Epidermal melanocyte (primary cell): ENCODE measurements at regions not wholly inside any gene's neighbourhood (a gene's known extent, or its start where the extent isn't known, plus 50 kb on each side); places are given as distances from the start of the nearest gene placed in this dataset.
"Not testable (repeated sequence)": the region's sequence is repeated elsewhere in the genome, so short reads cannot be mapped to it uniquely, and the experiment has no call there.

Experiments used
- DNase-seq: peaks from one replicate; pipeline ENCODE4 v3.0.0; 2011; ENCODE audit warnings: low spot score; ENCODE audit not compliant: insufficient read length

GRCh38 chr10:106302961-106303360 lies 861.5 kb downstream of the SORCS1 start:
- no peak for DNase-seq

GRCh38 chr10:106301146-106301545 lies 863.4 kb downstream of the SORCS1 start:
- DNase-seq: no peak

- DNase-seq: no peak
These were observed 867.6 kb downstream of the SORCS1 start for GRCh38 chr10:106296750-106297392.

- no peak for DNase-seq
These were observed 879.5 kb downstream of the SORCS1 start for GRCh38 chr10:106284802-106285587.

- no peak for DNase-seq
These were observed 883.5 kb downstream of the SORCS1 start for GRCh38 chr10:106280896-106281460.

- no peak for DNase-seq
These were observed 886.1 kb downstream of the SORCS1 start for GRCh38 chr10:106278383-106278782.

GRCh38 chr10:106271237-106271636 lies 893.3 kb downstream of the SORCS1 start:
- no peak for DNase-seq

- DNase-seq: no peak
These were observed 896.5 kb downstream of the SORCS1 start for GRCh38 chr10:106268000-106268399.

GRCh38 chr10:106267591-106267990 lies 896.9 kb downstream of the SORCS1 start:
- DNase-seq: no peak

GRCh38 chr10:106257432-106257831 lies 907.1 kb downstream of the SORCS1 start:
- not testable (repeated sequence) for DNase-seq

GRCh38 chr10:106255111-106255678 lies 909.3 kb downstream of the SORCS1 start:
- no peak for DNase-seq

GRCh38 chr10:106254071-106254470 lies 910.4 kb downstream of the SORCS1 start:
- DNase-seq: no peak

- DNase-seq: no peak
These were observed 912.0 kb downstream of the SORCS1 start for GRCh38 chr10:106252541-106252940.

GRCh38 chr10:106251573-106251972 lies 912.9 kb downstream of the SORCS1 start:
- DNase-seq: no peak

- DNase-seq: no peak
These were observed 922.2 kb downstream of the SORCS1 start for GRCh38 chr10:106242301-106242700.

- DNase-seq: no peak
These were observed 937.7 kb downstream of the SORCS1 start for GRCh38 chr10:106226828-106227227.

- no peak for DNase-seq
These were observed 938.4 kb downstream of the SORCS1 start for GRCh38 chr10:106226142-106226541.

GRCh38 chr10:106224676-106225075 lies 939.8 kb downstream of the SORCS1 start:
- no peak for DNase-seq

- DNase-seq: no peak
These were observed 946.9 kb downstream of the SORCS1 start for GRCh38 chr10:106217627-106218026.

GRCh38 chr10:106216085-106216484 lies 948.4 kb downstream of the SORCS1 start:
- no peak for DNase-seq

GRCh38 chr10:106214243-106214642 lies 950.3 kb downstream of the SORCS1 start:
- DNase-seq: no peak

GRCh38 chr10:106213493-106213892 lies 951.0 kb downstream of the SORCS1 start:
- no peak for DNase-seq
